Immature natural killer cell (primary cell): ENCODE measurements at regions not wholly inside any gene's neighbourhood (a gene's known extent, or its start where the extent isn't known, plus 50 kb on each side); places are given as distances from the start of the nearest gene placed in this dataset.

ENCODE experiments used
- DNase-seq, 3 donors: peaks; one replicate each; pipeline ENCODE4 v3.0.0; 2022; ENCODE audit warnings: mixed read lengths in 1 of 3
- H3K27ac Mint-ChIP-seq, 6 donors: one replicate each; pipeline ENCODE4 v1.8.0; 2020; ENCODE audit warnings: mixed read lengths in 6 of 6, mild to moderate bottlenecking in 5 of 6, inconsistent platforms in 4 of 6, moderate library complexity in 3 of 6
- H3K27me3 Mint-ChIP-seq, 3 donors: one replicate each; pipeline ENCODE4 v1.8.0; 2020 to 2021; ENCODE audit warnings: low read depth in 3 of 3, mild to moderate bottlenecking in 3 of 3, mixed read lengths in 3 of 3, moderate library complexity in 3 of 3, inconsistent platforms in 1 of 3
- H3K36me3 Mint-ChIP-seq, 3 donors: one replicate each; pipeline ENCODE4 v1.8.0; 2020; ENCODE audit warnings: mixed read lengths in 3 of 3, inconsistent platforms in 2 of 3, mild to moderate bottlenecking in 2 of 3
- H3K4me1 Mint-ChIP-seq, 2 donors: one replicate each; pipeline ENCODE4 v1.8.0; 2020; ENCODE audit warnings: inconsistent platforms in 2 of 2, mild to moderate bottlenecking in 2 of 2, mixed read lengths in 2 of 2, moderate library complexity in 1 of 2
- H3K4me3 Mint-ChIP-seq, 5 donors: one replicate each; pipeline ENCODE4 v1.8.0; 2020; ENCODE audit warnings: mild to moderate bottlenecking in 5 of 5, mixed read lengths in 5 of 5, inconsistent platforms in 3 of 5, moderate library complexity in 3 of 5
- H3K9me3 Mint-ChIP-seq, 6 donors: one replicate each; pipeline ENCODE4 v1.8.0; 2020; ENCODE audit warnings: mild to moderate bottlenecking in 6 of 6, mixed read lengths in 6 of 6, inconsistent platforms in 4 of 6, moderate library complexity in 3 of 6

DNA sequence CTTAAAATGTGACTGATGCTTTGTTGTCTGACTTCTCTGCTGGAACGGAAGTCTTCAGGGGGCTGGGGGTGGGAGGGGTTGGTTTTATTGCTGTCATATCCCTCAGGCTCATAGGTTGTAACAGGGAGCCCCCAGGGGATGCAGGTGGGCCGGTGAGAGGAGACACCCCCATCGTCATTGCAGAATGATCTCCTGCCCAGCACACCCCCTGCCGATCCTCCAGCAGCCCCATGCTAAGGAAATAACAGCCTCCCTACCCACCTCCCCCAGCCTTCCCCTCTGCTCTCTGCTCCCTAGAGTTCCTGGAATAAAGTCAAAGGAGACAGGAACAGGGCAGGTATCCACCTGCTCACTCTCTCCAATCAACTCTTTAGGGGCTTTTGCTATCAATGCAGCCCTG is 270.1 kb upstream of the TNRC6C start:
- Mint-ChIP-seq H3K4me3 (no peak overlapping the region), H3K27ac (no peak overlapping the region), H3K36me3 (peaks cover 0 to 11% (median 0%) of the 10 kb centered on the region in 3 donors), H3K4me1 (peaks cover 16 to 24% of the 10 kb centered on the region in 2 donors), H3K27me3 (peaks cover 0 to 8% (median 0%) of the 10 kb centered on the region in 3 donors), H3K9me3 (no peaks in the 10 kb centered on the region)
- no peak for DNase-seq

DNA sequence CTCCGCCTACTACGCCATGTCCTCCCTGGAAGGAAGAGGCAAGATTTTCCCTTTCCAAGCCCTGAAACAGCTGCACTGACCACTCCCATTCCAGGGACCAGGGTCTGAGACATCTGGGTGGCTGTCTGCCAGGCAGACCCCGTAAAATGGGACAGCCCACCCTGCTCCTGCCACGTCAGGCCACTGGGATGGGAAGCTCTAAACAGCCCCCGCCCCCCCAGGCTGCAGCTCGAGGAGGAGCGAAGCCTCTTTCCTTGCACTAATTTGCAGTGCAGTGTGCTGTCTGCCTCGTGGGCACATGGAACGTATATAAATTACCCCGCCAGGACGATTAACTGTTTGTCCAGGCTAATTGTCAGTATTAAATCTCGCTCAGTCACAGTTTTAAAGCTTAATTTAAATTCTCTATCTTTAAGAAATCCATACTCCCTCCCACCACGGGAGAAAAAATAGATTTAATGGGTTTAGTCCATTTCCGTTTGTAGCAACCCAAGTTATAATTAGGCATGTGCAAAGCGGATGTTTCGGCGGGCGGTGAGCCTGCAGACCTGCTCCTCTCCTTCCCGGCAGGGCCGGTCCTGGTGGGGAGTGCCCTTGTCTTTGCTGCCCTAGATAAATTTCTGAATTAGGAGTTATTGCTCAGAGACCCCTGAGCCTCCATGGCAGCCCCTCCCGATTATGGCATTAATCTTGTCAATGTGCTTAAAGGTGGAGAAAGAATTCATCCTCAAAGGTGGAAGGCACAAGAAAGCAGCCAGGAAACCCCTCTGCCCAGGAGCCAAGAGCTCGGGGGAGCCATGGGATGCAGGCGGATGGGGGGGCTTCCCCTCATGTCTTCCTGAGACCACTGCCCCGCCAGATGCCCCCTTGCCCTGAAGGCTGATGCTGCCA is 268.0 kb upstream of the TNRC6C start:
- Mint-ChIP-seq H3K36me3 (peaks cover 0 to 11% (median 0%) of the 10 kb centered on the region in 3 donors), H3K27me3 (peaks cover 0 to 10% (median 0%) of the 10 kb centered on the region in 3 donors), H3K4me1 (peaks cover 10 to 18% of the 10 kb centered on the region in 2 donors), H3K27ac (no peak overlapping the region), H3K4me3 (peak overlapping the region; percentile 51 to 71 (median 58)), H3K9me3 (no peaks in the 10 kb centered on the region)
- DNase-seq = peak in 1 of 3 donors; percentile 17

DNA sequence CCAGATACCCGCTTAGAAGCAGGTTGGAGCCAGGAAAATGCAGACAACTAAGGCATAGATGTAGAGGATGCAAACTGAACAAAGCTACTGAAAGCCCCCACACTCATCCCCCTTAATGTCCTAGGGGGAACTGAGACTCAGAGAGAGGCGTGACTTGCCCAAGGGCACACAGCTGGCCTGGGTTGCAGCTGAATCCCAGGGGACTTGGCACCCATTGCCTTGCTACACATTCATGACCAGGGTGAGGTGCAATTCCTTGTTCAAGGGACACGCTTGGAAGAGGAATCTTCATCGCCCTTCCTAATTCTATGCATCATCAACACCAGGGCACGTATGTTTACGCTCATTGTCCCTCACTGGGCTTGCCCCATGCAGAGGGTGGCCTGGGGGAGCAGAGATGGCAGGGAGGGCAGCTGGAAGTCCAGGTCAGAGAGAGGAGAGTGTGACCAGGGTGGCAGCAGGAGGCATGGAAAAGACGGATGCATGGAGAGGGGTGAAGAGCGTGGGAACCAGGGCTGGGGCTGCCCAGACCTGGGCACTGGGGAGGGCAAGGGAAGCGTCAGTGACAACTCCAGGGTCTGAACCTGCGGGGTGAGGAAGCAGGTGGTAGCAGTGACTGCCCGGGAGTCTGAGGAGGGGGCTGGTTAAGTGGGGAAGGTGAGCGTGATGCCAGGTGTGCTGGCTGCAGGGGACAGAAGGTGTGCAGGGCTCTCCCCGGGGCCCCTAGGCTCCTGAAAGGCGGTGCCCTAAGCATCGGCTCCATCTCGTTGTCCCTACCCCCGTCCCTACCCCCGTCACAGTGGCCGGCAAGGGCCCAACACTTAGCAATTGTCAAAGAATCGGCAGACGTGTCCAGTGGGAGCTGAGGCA is 267.1 kb upstream of the TNRC6C start:
- no peak for DNase-seq
- Mint-ChIP-seq H3K4me3 (no peak overlapping the region), H3K9me3 (no peaks in the 10 kb centered on the region), H3K27me3 (peaks cover 0 to 7% (median 4%) of the 10 kb centered on the region in 3 donors), H3K36me3 (peaks cover 0 to 8% (median 0%) of the 10 kb centered on the region in 3 donors), H3K4me1 (peaks cover 10 to 18% of the 10 kb centered on the region in 2 donors), H3K27ac (no peak overlapping the region)

- DNase-seq = no peak
- H3K4me3 Mint-ChIP-seq = no peak overlapping the region
- no peak overlapping the region for H3K27ac Mint-ChIP-seq
- H3K27me3 Mint-ChIP-seq = peaks cover 0 to 9% (median 6%) of the 10 kb centered on the region in 3 donors
- peaks cover 0 to 8% (median 0%) of the 10 kb centered on the region in 3 donors for H3K36me3 Mint-ChIP-seq
- peaks cover 10 to 18% of the 10 kb centered on the region in 2 donors for H3K4me1 Mint-ChIP-seq
- no peaks in the 10 kb centered on the region for H3K9me3 Mint-ChIP-seq
Observed at GRCh38 chr17:77692571-77693161, 265.8 kb upstream of the TNRC6C start.

GRCh38 chr17:77693301-77693700 is 265.2 kb upstream of the TNRC6C start:
- Mint-ChIP-seq H3K4me1 (peaks cover 10 to 18% of the 10 kb centered on the region in 2 donors), H3K36me3 (peaks cover 0 to 8% (median 0%) of the 10 kb centered on the region in 3 donors), H3K27me3 (peaks cover 0 to 9% (median 6%) of the 10 kb centered on the region in 3 donors), H3K27ac (no peak overlapping the region), H3K4me3 (no peak overlapping the region), H3K9me3 (no peaks in the 10 kb centered on the region)
- no peak for DNase-seq

GRCh38 chr17:77693776-77694175 is 264.7 kb upstream of the TNRC6C start:
- Mint-ChIP-seq H3K4me3 (no peak overlapping the region), H3K27ac (no peak overlapping the region), H3K4me1 (peaks cover 10 to 18% of the 10 kb centered on the region in 2 donors), H3K27me3 (peaks cover 3 to 9% (median 7%) of the 10 kb centered on the region in 3 donors), H3K36me3 (peaks cover 0 to 8% (median 0%) of the 10 kb centered on the region in 3 donors), H3K9me3 (no peaks in the 10 kb centered on the region)
- DNase-seq = no peak

DNA sequence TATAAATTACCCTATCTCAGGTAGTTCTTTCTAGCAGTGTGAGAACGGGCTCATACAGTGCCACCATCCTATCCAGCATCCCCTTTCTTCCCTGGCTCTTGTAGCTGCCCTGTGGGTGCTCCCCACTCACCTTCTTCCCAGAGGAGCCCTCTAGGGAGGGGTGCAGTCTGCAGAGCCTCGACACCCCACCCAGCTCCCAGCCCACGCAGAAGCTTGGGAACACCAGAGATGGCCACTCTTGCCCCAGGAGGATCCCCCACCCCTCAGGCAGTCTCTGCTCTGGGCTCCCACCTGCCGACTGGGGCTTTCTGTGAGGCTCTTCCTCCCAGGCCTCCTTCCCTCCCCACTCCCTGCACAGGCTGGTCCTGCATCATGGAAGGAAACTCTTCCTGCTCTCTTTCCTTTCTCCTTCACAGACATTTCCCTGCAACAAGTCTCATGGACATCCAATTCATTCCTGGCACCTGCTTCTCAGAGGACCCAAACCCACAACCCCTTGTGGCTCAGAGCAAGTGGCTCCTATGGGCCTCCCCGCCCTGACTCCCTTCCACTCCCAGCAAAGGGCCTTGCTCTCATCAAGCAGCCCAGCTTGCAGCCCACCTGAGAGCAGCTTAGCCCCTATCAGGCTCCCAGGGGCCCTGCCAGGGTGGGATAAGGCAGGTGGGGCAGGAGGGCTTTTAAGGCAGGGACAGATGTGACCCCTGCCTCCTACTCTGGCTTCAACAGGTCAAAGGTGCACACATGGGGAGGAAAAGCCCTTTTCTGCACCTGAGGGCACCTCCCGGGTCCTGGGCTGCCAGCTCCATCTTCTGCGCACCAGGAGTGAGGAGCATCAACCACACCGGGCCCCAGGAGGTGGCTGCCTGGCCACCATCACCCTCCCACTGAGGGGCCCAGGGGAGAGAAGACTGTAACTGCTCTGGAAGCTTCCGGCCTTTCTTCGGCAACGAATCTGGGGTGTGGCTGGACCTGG is 263.8 kb upstream of the TNRC6C start:
- Mint-ChIP-seq H3K4me1 (peaks cover 10 to 18% of the 10 kb centered on the region in 2 donors), H3K27ac (no peak overlapping the region), H3K27me3 (peaks cover 4 to 9% (median 7%) of the 10 kb centered on the region in 3 donors), H3K4me3 (no peak overlapping the region), H3K36me3 (peaks cover 0 to 8% (median 0%) of the 10 kb centered on the region in 3 donors), H3K9me3 (no peaks in the 10 kb centered on the region)
- DNase-seq = no peak

DNA sequence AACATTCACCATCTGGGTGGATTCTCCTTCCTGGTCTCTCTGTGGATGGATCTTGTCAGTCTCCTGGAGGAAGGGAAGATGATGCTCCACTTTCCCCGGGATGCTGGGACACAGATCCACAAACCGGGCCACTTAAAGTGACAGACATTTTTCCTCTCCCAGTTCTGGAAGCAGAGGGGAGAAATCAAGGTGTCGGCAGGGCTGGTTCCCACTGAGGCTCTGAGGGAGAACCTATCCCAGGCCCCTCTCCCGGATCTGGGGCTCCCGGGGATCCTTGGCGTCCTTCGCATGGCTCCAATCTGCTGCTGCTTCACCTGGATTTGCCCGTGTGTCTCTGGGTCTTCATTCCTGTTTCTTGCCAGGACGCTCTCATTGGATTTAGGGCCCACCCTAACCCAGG is 263.1 kb upstream of the TNRC6C start:
- peaks cover 4 to 9% (median 5%) of the 10 kb centered on the region in 3 donors for H3K27me3 Mint-ChIP-seq
- no peak overlapping the region for H3K4me3 Mint-ChIP-seq
- H3K36me3 Mint-ChIP-seq = peaks cover 0 to 8% (median 0%) of the 10 kb centered on the region in 3 donors
- DNase-seq = no peak
- H3K4me1 Mint-ChIP-seq = peaks cover 7 to 14% of the 10 kb centered on the region in 2 donors
- H3K27ac Mint-ChIP-seq = no peak overlapping the region
- no peaks in the 10 kb centered on the region for H3K9me3 Mint-ChIP-seq

- no peak for DNase-seq
- H3K4me3 Mint-ChIP-seq = no peak overlapping the region
- peaks cover 0 to 5% of the 10 kb centered on the region in 2 donors for H3K4me1 Mint-ChIP-seq
- no peaks in the 10 kb centered on the region for H3K9me3 Mint-ChIP-seq
- peaks cover 4 to 9% (median 5%) of the 10 kb centered on the region in 3 donors for H3K27me3 Mint-ChIP-seq
- no peak overlapping the region for H3K27ac Mint-ChIP-seq
- H3K36me3 Mint-ChIP-seq = peaks cover 0 to 8% (median 0%) of the 10 kb centered on the region in 3 donors
Observed at GRCh38 chr17:77696151-77696720, 262.3 kb upstream of the TNRC6C start.

DNA sequence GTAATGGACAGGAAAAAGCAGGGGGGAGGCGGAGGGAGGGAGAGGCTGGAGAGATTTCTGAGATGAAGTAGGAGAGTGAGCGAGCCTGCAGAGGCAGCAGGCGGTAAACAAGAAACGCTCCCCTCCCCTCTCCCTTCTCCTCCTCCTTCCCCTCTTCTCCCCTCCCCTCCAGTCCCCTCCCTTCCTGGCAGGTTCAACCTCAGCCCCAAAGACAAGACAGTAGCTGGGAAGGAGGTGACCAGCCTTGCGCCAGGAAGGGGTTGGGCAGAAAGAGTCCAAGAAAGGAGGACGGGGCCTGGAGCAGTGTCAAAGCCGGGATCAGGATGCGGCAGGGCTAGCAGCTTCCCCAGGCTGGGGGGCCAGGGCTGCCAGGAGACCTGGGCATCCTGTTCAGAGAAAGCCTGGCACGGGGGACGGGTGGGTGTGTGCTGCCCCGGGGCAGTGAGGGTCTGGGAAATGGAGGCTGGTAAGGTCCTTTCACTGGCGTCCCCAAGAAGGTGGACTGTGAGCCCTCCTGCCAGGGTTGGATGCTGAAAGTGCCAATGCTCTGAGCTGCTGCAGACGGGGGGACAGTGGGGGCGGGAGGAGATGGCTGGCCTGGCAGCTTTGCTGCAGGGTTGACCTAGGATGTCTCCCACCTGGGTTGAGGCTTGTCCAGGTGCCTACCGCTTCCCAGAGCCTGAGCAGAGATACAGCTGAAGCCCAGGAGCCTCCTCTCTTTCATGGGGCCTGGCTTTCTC is 261.6 kb upstream of the TNRC6C start:
- Mint-ChIP-seq H3K27ac (no peak overlapping the region), H3K9me3 (no peaks in the 10 kb centered on the region), H3K36me3 (peaks cover 0 to 4% (median 0%) of the 10 kb centered on the region in 3 donors), H3K4me1 (peaks cover 0 to 5% of the 10 kb centered on the region in 2 donors), H3K27me3 (peaks cover 5 to 12% (median 7%) of the 10 kb centered on the region in 3 donors), H3K4me3 (no peak overlapping the region)
- no peak for DNase-seq

- H3K27ac Mint-ChIP-seq = no peak overlapping the region
- no peak overlapping the region for H3K4me3 Mint-ChIP-seq
- H3K9me3 Mint-ChIP-seq = peaks cover 0 to 3% (median 0%) of the 10 kb centered on the region in 6 donors
- H3K4me1 Mint-ChIP-seq = no peaks in the 10 kb centered on the region
- no peaks in the 10 kb centered on the region for H3K36me3 Mint-ChIP-seq
- peaks cover 8 to 15% (median 8%) of the 10 kb centered on the region in 3 donors for H3K27me3 Mint-ChIP-seq
- no peak for DNase-seq
Observed at GRCh38 chr17:77697480-77698400, 260.8 kb upstream of the TNRC6C start.
